ENCODE measurements at regions not wholly inside any gene's neighbourhood (a gene's known extent, or its start where the extent isn't known, plus 50 kb on each side); places are given as distances from the start of the nearest gene placed in this dataset.

DNA sequence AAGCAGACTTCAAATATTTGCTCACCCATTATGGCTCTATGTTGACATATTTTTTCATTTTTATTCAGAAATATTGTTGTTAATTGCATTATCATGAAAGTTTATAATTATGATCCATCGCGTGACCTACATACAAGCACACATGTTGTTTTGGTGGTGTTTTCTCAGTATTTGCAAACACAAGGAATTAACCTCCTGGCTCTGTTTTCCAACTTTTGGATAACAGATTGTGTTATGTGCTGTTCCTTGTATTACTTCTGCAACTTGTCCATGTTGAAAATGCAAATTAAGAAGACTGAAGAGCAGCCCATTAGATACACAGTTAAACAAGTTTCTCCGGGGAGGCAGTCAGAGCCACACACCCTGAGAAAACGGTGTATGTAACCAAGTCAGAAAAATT lies 201.2 kb downstream of the SEC23A start:
- intact Hi-C loops (cut with micrococcal nuclease): no loop called here

DNA sequence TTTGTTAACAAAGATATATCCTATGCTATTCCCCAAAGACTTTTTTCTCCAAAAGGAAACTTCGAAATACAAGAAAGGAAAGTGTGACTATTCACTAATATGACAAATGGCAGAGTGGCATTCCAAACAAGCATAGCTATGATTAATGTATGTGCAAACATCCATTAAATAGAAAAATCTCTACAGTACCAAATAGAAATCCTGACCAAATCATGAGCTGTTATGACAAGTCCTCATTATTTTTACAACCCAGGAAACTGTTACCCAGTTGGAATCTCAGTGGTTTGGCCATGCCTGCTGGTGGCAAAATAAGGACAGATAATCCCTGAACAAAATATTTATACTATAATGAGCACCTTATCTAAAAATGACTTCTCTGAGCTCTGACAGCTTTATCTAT lies 202.1 kb downstream of the SEC23A start:
- intact Hi-C loops (cut with micrococcal nuclease): no loop called here

DNA sequence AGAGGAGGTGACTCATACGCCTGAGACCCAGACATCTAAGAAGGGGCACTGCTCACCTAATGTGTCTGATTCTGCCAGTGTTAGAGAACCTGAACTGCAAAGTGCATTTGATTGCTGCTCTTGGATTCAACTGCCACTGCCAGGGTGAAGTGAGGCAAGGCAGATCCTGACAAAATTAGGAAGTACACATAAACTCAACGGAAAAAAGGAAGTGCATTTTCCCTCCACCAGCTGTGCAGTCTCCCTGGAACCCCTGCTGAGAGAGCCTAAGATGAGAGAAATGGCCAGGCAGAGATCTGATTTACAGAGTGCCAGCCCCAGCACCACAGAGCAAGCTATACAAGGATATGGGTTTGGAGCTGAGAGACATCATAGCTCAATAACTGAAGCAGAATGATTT lies 215.3 kb downstream of the SEC23A start:
- intact Hi-C loops (cut with micrococcal nuclease): no loop called here

DNA sequence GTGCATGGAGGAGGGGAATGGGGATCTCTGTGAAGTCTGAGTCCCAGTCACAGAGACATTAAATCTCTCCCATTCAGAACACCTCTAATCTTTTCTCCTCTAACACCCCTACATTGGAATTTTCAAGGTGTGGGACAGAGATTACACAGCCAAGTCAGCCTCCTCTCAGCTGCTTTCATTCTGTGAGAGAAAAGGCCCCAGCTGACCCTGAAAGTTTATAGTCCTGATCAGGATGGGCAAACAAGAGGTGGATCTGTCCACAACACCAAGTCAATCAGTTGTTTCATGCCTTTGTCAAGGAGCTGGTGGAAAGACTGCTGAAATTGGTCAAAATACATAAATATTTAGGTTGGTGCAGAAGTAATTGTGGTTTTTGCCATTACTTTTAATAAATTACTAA lies 218.9 kb downstream of the SEC23A start:
- intact Hi-C loops (cut with micrococcal nuclease): no loop called here

DNA sequence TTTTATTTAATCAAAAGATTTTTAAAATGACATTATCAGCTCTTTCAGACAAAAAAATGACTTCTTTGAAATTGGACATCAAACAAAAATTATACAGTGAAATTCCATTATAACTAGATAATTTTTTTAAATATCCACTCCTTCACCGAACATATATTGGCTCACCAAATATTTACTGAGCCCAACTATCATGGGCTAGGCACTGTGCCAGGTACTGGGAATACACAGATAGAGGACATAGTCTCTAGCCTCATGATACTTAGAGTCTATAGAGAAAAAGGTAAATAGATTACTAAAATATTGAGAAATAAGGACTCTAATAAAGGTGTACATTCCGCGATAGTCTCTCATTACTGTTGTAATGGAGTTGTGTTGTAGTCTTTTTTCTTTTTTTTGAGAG lies 219.9 kb downstream of the SEC23A start:
- intact Hi-C loops (cut with micrococcal nuclease): no loop called here

DNA sequence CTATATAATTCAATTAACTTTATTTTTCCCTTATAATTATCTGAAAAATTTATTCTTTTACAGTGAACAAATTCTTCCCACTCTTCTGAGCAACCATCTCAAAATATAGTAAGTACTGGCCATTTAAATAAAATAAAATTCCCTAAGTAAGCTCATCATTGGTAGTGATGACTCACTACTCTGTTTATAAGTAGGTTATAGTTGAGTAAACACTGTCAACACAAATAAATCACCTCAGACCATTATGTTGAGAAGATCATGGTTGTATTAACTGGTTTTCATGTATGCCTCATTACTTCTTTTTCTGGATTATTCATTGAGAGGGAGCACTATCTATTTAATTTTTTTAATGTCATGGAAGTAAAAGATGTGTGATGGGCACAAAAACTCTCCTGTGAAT lies 220.5 kb downstream of the SEC23A start:
- intact Hi-C loops (cut with micrococcal nuclease): no loop called here

DNA sequence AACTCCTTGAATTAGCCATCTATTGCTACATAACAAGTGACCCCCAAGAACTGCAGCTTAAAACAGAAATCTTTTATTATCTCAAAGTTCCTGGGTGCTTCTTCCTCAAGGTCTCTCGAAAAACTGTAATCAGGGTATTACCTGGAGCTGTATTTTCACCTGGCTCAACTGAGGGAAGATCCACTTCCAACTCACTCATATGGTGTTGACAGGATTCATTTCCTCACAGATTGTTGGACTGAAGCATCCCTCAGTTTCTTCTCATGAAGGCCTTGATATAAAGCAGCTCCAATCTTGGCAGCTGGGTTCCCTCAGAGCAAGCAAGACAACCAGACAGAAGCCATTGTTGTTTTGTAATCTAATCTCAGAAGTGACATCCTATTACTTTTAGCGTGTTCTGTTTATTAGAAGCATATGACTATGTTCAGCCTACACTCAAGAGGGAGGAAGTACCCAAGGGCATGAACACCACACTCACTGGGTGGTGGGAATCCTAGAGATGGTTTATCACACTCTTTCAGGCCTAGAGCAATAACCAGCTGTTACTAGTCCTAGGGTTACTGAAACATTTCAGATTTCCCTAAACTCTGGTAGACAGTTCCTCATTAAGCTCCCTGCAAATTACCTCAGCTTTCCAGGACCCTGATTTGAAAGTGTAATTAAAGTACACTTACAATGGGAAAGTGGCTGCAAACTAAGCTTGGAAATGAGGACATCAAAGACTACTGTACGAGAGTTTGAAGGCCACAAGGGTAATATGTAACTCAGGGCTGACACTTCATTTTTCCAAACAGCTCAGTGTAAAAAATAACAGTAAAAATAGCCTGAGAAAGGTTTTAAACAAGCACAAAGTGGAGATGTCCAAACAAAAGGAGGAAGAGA lies 222.2 kb downstream of the SEC23A start:
- intact Hi-C loops (cut with micrococcal nuclease): no loop called here

DNA sequence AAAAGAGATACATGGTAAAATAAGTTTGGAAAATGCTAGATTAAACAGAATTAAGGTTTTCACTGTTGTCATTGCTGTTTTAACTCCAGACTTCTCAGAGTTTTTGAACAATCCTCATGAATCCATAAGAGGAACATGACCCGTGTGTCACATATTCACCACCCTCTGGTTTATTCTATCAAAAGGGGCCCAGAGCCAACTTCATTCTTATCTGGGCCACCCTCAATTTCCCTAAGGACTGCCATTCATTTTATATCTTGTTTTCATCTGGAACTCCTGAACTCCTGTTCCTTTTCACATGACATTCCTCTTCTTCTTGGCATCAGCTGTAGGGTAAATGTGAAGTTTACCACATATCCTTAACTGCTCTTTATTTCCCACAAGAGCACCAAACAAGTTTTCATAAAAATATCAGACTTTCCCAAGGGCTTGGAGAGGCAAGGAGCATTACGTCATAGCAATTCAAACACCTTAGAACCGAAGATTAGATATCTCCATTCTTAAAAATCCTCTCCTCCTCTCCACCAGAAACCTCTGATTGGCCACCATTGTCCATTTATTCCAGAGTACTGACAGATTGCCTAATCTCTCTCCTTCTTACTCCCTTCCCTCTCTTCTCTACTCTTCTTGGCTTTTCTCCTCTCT lies 225.2 kb downstream of the SEC23A start:
- intact Hi-C loops (cut with micrococcal nuclease): no loop called here

DNA sequence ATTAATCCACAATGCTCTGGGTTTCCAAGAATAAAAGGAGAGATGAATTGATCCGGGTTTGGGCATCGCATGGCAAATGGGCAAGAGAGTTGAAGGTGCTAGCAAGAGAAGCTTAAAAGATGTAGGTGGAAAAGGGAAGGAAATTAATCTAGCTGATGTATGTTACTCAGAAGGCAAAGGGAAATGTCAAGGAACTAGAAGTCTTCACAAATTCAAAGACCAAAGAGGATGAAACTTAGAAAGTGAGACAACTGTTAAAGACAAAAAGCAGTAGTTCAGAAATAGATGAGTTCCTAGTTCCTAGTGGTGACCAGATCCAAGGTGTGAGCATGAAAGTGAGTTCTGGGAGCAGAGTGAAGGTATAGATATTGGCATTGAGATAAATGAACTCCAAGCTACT lies 228.3 kb downstream of the SEC23A start:
- intact Hi-C loops (cut with micrococcal nuclease): no loop called here

DNA sequence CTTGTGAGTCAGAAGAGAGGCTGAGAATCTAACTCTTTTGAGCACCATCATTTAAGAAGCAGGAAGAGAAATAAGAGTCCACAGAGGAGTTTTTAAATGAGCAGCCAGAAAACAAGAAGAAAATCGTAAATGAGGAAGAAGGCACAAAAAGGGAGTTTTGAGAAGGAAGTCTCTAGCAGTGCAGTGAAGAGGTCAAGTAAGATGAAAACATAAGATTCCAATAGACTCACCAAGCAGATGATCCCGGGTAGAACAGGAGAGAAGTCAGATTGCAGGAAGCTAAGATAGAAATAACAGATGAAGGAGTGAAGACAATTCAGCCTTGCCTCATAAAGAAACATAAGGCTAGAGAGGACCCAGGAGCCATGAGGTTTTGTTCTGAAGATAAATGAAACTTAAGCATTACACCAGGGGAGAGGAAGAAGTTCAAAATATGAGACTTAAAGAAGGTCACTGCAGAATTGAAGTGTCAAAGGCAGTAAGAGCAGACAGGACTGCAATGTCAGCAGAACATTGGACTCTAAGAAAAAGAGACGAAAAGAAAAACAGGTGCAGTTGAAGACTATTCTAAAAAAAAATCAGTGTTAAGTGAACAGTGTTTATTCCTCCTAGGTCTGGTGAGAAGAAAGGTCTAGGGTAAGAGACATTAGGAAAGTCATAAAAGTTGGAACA lies 229.0 kb downstream of the SEC23A start:
- intact Hi-C loops (cut with micrococcal nuclease): no loop called here

DNA sequence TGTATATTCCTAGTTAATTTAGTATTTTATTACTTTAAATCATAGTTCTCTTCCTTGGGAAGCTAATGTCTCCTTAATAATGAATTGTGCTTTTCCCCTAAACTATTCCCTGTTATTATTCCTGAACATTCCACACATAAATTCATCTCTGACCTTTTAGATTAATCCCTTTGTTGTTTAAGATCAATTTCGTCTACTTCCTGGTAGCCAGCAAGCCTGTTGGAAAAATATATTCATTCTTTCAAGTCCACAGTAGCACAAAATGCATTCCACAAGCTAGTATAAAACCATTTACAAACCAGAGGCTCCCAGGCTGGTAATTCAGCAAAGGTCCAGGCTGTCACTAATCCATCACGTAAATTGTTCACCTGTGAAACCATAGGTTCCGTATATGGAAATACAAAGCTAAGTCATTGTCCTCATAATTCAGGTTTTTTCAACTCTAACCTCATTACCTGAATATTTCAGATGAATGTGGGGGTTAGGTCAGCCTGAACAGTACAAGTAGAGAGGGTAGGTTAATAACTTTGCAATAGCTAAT lies 232.7 kb downstream of the SEC23A start:
- intact Hi-C loops (cut with micrococcal nuclease): no loop called here

DNA sequence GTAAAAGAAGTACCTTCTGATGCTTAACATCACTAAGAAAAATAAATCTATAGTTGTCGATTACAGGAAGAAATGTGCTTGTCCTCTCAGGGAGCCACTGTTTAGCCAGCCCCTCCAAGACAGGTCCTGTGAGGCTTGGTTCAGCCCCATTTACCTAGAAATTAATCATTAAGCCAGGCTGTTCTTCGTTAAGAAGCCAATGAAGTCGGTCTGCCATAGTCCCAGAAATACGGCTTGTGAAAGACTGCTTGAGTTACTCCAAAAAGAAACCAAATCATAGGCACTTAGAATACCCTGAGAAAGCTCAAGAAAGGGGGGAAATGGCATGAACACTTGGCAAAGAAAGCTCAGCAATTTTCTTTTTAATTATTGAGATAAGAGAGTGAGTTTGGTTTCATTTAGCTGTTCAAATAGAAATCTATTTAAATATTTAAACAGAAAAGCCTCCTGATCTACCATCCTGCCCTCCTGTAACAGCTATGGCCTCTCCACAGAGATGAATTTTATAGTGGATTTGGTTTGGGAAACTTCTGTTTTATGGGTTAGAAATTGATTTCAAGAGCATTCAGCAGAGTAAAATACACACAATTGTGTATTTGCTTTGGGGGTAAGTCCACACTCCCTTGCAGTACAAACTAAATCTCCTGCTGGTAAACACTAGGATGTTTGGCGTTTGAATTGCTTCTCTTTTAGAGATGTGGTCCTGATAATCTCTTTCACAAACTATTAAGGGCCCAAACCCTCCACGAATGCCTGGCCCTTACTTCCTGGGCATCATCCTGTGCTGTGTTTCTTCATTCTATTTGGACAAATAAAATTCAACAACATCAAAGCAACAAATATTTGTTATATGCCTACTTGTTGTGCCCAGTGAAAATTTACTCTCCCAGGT lies 234.4 kb downstream of the SEC23A start:
- intact Hi-C loops (cut with micrococcal nuclease): no loop called here

DNA sequence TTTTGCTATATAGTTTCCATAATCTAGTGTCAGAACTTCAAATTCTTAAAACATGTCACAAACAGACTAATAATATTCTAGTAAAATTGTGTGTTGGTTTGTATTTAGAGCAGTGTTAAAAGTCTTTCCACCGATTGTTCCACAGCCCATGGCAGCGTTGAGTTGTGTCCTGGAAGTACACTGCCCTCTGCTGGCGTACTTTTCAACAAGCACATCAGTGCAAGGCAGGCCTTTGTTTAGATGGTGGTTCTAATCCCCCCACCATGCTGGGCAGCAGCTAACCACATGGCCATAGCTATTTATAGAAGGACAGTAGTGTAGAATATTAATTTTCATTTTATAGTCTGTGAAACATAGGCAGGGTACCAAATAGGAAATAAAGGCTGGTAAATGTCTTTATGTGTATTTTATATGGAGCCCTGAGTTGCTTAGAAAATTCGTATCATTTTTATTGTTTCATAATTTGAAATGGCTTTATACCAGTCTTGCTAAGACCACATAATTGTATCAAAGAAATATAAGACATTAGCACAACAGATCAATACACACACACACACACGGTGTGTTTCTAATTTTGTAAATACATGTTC lies 235.4 kb downstream of the SEC23A start:
- intact Hi-C loops (cut with micrococcal nuclease): loop anchor here (1.0 kb wide), 2 partner anchors 145 to 964 kb away; no protein-coding TSS in a partner anchor

DNA sequence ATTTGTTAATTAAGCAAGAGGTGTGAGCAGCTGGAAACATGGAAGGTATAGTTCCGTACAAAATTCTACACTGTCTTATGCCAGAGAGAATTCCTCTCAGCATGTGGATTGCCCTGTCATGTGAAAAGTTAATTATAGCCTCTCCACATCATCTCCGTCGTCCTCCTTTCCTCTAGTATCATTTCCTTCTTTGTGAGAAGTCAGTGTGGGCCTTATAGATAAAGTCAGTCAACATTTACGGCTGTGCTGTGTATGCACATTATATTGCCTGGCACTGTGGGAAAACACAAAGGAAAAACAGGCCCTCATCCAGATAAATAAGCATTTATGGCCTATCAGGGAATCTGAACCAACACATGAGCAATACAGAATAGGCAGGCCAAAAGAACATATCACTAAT lies 236.6 kb downstream of the SEC23A start:
- intact Hi-C loops (cut with micrococcal nuclease): no loop called here

DNA sequence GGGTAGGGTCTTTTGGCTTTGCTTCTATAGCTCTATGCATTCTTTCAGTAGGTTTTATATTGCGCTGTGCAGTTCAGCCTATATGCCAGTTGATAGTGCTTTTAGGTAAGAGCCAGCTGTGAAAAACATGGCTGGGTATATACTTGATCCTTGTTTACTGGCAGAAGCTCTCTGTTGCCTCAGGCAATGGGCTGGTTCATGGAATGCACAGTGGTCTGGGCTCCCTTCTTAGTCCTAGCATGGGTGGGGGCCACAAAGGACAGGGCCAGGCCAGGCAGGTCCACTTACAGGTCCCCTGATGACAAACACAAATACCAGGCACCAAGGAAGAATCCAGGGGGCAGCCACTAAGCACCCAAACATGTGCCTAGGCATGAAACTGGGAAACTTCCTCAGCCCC lies 240.7 kb downstream of the SEC23A start:
- intact Hi-C loops (cut with micrococcal nuclease): no loop called here

DNA sequence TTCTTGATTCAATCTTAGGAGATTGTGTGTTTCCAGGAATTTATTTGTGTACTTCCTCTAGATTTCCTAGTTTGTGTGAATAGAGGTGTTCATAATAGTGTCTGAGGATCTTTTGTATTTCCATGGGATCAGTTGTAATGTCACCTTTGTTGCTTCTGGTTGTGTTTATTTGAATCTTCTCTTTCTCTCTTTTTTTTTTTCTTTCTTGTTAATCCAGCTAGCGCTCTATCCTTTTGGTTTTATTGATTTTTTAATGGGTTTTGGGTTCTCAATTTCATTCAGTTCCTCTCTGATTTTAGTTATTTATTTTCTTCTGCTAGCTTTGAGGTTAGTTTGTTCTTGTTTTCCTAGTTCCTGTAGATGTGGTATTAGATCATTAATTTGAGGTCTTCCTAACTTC lies 242.5 kb downstream of the SEC23A start:
- intact Hi-C loops (cut with micrococcal nuclease): no loop called here

DNA sequence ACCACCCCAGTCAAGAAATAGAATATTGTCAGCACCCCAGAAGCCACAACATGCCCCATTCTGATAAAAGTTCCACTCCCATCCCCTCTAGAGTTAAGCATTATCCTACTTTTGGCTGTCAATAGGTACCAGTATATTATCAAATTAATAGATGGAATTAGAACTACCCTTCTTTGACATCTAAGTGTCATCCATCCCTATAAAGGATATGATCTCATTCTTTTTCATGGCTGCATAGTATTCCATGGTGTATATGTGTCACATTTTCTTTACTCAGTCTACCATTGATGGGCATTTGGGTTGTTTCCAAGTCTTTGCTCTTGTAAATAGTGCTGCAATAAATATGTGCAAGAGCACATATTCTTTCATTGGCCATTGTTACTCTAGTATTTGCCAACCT lies 246.2 kb downstream of the SEC23A start:
- intact Hi-C loops (cut with micrococcal nuclease): no loop called here

DNA sequence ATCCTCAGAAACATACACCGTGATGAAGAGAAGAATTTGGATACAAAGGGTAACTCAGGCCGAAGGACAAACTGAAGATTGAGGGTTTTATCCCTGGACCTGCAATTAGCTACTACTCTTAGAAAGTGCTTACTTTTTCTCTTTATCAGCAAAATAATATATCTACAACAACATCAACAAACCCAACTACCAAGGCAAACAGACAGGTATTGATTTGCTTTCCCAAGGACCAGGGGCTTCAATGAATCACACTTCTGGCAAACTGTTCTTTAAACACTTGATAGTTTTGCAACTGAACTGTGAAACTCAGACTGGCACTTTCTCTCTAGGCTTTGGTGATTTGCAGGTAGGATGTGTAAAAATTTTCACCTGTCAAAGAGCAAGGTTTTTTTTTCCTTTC lies 247.5 kb downstream of the SEC23A start:
- intact Hi-C loops (cut with micrococcal nuclease): no loop called here

DNA sequence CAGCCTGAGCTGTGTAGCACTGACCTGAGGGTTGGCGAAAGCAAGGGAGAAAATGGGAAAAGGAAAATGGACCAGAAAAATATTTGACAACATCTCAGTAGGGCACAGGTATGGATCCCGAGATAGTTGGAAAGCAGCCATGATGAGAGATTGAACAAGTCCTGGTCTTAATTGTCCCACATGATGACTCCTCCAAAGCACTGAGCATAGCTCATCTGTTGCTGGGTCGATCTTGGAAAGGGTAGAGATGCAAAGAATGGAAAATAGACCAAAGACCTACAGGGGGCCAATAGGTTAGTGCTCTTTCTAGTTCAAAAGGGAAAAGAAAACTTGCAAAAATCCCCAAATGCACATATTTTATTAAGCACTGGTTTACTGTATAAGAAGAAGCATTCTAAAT lies 251.9 kb downstream of the SEC23A start:
- intact Hi-C loops (cut with micrococcal nuclease): no loop called here

DNA sequence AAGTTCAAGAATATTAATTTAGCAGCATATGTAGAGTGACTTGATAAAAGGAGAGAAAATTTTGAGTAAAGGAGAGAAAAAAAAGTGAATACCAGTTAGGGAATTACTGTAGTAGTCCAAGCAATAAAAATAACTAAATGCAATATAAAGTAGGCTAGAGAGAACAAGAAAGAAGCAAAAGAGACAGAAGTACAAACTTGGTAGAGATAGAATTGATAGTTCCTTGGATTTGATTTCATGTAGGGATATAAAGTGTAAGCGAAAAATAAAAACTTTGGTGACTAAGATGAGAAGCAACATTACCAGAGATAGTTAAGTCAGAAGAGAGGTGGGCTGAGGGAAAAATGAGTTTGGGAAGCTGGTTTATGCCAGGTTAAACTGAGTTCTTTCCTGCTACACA lies 252.4 kb downstream of the SEC23A start:
- intact Hi-C loops (cut with micrococcal nuclease): no loop called here

Measured in T-helper 2 cell treated with Interferon-gamma antibody and Interleukin-4, amounts not matched to agents 100 ng/mL and 5 ng/mL, for 36 hours (primary cell).